Putamen (tissue), 1 donor: ENCODE measurements at regions not wholly inside any gene's neighbourhood (a gene's known extent, or its start where the extent isn't known, plus 50 kb on each side); places are given as distances from the start of the nearest gene placed in this dataset.
"Not testable (repeated sequence)": the region's sequence is repeated elsewhere in the genome, so short reads cannot be mapped to it uniquely, and the experiment has no call there.

Source experiments
- DNase-seq: peaks from one replicate; pipeline ENCODE4 v3.0.0-alpha.2; 2016; ENCODE audit warnings: low spot score

DNA sequence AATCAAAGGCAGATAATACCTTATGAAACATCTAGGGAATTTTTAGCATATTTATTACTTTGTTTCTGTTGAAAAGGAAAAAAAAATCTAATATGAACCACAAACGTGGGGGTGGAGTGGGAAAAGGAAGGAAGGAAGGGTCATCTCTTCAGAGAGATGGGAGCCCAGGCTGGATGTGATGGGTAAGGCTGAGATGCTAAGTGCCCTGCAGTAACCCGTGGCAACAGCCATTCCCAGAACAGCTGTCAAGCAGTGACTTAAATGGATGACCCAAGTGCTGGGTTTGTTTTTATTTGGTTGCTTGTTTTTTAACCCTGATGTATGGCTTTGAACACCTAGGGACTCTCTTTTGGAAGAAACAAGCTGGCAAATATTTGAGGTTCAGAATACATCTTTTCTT, 50.7 kb upstream of the KLF7 start:
- no peak for DNase-seq

DNA sequence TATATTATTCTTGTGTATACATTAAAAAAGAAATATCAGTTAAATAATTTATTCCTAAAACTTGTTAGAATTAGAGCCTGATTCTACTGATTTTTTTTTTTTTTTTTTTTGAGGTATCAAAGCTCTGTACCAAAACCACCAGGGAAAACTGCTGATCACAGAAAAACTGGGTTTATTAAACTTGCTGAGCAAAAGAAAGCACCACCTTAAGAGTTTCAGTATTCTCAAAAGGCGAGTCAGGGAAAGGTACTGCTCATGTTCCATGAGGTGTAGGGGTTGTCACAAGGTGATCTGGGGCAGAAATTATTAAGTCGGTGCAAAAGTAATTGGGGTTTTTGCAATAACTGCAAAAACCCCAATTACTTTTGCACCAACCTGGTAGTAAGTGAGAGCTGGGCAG, 51.7 kb upstream of the KLF7 start:
- no peak for DNase-seq

- no peak for DNase-seq
Observed at GRCh38 chr2:207219081-207219630, 53.4 kb upstream of the KLF7 start.

- DNase-seq, result no peak
Observed at GRCh38 chr2:207219676-207220501, 54.1 kb upstream of the KLF7 start.

- DNase-seq, result no peak
Observed at GRCh38 chr2:207221731-207222130, 56.0 kb upstream of the KLF7 start.

DNA sequence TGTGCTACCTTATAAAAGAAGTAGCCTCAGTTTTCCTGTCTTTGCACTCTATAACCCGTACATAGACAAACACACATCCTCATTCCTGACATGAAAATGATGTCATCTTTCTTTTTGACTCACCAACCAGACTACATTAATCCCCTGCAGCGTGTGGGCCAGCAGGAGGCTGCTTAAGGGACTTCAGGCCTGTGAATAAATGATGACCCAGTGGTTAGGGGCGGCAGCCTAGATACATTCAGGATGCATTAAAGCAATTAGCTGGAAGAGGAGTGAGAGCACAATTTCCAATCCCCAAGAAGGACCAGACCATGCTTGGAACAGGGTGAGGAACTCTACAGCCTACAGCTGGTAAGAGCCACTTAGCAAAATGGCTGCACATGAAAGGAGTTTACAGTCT, 57.3 kb upstream of the KLF7 start:
- DNase-seq, result no peak

GRCh38 chr2:207224381-207224780, 58.6 kb upstream of the KLF7 start:
- no peak for DNase-seq

DNA sequence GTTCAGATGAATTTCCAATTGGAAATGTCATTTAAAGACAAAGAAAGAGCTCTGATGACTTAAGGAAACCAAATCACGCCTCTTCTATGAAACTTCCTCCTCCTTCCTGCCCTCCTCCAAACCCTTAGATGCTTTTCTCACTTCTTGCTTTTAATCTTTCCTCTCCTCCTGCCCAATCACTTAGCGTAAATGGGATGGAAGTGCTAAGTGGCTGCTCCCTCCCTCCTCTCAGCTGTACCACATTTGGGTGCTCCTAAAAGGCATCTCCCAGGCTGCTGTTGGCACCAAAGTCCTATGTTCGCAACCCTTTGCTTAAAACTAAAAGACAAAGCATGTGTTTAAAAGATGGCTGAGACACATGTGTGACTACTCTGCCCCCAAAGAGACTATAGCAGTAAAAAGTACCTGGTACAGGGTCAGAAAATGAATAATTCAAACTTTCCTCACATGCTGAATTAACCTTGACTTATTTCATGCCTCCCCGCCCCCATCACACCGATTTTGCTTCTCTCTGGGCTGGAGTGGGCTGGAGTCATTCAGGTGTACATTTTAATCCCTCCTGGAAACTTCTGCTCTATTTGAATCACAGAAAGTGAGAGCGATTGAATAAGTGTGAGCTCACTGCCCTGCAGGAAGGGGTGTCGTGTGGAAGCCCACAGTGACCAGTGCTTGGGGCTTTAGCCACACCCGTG, 59.2 kb upstream of the KLF7 start:
- peak; percentile 38 for DNase-seq

- no peak for DNase-seq
Observed at GRCh38 chr2:207225773-207226172, 60.0 kb upstream of the KLF7 start.

GRCh38 chr2:207226243-207226642, 60.5 kb upstream of the KLF7 start:
- DNase-seq, result no peak

GRCh38 chr2:207226671-207227061, 60.9 kb upstream of the KLF7 start:
- no peak for DNase-seq

- peak; percentile 86 for DNase-seq
Observed at GRCh38 chr2:207227062-207227748, 61.5 kb upstream of the KLF7 start.

GRCh38 chr2:207227749-207228145, 62.0 kb upstream of the KLF7 start:
- no peak for DNase-seq

- DNase-seq, result no peak
Observed at GRCh38 chr2:207228402-207228801, 62.7 kb upstream of the KLF7 start.

DNA sequence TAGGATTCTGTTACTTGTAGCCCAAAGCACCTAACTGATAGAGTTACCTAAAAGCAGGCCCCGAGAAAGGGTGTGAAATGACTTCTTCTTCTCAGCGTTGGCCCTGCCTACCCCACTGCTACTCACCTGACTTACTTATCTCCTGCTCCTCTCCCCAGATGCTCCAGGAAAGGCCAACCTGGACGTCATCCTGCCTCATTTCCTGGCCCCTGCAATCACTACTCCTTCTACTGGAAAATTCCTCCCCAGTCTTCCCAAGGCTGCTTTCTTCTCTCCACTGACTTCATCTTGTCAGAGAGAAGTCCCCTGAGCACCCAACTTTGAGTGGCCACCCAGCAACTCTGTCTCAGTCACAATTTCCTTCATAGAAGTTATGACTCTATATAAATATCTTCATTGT, 63.4 kb upstream of the KLF7 start:
- DNase-seq, result no peak

DNA sequence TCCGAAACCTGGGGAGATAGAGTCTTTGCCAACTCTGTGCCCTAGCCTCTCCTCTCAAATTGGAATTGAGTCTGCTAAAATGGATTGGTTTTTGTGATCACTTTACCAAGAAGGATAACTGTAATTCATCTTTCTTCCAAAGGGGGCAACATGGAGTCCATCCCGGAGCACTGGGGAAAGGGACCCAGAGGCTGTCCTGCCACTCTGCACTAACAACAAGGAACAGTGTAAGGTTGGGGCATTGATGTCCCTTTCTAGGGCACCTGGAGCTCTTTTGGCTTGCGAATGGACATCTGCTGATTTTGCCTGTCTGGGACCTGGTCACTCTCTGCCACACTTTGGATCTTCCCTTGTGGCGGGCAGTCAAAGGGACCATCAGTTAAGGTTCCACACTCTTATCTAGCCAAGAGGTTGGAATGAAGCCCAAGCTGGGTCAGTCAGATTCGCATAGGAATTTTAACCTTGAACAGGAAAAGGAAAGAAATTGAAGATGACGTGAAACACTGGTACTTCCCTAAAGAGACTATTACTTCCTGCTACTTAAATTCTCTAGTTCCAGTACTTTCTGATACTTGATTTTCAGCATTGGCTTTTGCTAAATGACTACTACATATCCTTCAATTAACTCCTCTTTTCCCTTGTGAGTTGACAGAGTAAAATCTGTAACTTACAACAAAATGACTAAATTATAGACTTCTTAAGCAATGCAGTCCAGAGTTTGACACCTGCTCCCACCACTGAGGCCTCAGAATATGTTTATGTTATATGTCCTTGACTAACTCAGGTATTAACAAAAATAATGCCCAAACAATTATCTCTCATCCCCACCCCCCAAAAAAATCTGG, 64.7 kb upstream of the KLF7 start:
- no peak for DNase-seq

GRCh38 chr2:207231106-207231865, 65.5 kb upstream of the KLF7 start:
- DNase-seq, result no peak

- no peak for DNase-seq
Observed at GRCh38 chr2:207231967-207232366, 66.2 kb upstream of the KLF7 start.

GRCh38 chr2:207233141-207233540, 67.4 kb upstream of the KLF7 start:
- DNase-seq, result not testable (repeated sequence)

- no peak for DNase-seq
Observed at GRCh38 chr2:207233731-207234130, 68.0 kb upstream of the KLF7 start.

- no peak for DNase-seq
Observed at GRCh38 chr2:207235621-207236020, 69.9 kb upstream of the KLF7 start.
